NCI-H345 (cell line): ENCODE measurements at regions not wholly inside any gene's neighbourhood (a gene's known extent, or its start where the extent isn't known, plus 50 kb on each side); places are given as distances from the start of the nearest gene placed in this dataset.
"Not testable (repeated sequence)": the region's sequence is repeated elsewhere in the genome, so short reads cannot be mapped to it uniquely, and the experiment has no call there.

Experiments
- DNase-seq: peaks from one replicate; lab custom pipeline; 2025; lab: John Stamatoyannopoulos, UW

DNA sequence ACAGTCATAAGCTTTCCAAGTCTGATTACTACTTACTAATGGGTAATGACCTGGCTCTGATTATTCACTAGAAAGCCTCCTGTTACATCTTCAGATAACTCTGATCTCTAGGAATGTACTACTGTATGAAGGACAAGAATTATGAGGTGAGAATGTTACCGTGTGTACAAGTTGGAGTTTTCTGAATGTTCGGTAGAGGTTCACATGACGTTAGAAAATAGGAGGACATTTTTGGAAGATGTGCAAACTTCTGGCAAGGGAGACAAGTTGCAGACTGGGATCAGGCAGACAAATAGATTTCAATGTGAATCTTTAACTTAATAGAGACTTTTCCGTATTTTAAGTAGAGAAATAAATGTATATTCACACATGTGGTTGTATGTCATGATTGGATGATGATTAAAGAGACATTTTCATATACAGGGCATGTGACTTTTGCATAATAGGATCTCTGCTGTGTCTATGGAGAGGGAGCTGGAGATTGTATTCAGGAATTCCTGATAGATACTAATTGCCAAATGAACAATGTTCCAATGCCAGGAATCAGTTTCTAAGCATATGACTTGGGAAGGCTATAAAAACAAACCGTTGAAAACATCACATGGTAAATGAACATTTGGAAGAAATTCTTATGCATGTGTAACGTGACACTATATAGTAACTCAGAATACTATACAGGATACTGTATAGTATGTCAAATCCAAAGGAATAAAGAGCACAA lies 1695.8 kb upstream of the PIK3C3 start:
- DNase-seq: no peak

DNA sequence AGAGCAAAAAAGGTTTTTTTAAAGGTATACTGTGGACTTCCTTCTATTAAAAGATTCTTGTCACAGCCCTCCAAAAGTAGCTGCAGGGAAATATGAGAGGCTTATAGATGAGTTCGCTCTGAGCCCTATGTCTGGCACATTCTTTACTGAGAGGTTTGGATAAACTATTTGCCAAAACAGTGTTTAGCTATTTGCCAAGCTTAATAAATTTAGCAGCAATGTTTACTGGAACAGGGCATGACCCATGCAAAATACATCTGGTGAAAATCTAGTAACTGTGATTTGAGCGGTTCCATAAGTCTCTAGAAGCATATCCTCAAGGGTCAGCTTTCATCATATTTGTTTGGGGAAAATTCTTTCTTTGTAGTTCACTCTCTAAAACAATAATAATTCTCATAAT lies 1696.7 kb upstream of the PIK3C3 start:
- DNase-seq: no peak

DNA sequence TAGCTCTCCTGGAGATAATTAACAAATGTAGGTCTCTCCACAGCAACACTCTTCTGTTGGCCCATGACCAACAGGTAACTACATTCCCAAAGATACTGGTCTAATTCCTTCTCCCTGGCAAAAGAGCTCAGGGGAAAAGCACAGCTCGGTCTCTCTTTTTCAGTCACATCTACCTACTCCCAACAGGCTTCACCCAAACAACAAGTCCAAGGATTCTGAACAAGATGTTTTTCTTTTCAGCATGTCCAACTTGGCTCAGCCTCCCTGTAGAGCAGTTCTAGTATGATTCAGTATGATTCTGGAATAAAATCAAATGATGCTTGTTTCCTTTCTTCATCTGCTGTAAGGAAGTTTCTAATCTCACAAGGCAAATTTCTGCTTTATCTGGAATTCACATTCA lies 1704.8 kb upstream of the PIK3C3 start:
- DNase-seq: no peak

DNA sequence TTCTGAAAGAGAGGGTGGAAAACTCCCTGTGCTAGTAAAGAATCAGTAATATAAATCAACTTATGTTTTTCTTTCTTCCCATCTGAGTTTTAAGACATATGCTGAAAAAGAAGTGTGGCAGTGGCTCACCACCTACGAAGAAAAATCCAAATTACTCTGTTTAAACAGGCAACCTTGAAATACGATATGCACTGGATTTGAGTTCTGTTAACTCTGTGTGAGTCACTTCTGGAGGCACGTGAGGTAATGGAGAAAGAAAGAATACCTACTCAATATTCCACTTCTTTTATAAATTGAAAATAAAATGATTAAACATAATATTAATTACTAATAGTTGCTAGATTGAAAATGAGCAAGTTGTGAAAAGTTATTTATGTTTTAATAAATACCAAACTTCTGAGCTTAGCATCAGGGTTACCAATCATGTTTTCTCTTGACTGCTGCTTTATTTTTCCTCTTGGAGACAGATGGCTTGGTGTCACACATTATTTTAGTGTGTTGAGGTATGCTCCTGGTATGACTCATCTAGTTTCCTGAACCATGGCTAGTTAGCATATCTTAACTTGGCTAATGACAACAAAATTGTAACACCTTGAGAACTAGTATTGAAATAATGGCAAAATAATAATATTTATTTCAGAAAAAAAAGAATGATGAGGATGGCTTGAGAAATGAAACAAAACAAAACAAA lies 1705.5 kb upstream of the PIK3C3 start:
- DNase-seq: no peak

DNA sequence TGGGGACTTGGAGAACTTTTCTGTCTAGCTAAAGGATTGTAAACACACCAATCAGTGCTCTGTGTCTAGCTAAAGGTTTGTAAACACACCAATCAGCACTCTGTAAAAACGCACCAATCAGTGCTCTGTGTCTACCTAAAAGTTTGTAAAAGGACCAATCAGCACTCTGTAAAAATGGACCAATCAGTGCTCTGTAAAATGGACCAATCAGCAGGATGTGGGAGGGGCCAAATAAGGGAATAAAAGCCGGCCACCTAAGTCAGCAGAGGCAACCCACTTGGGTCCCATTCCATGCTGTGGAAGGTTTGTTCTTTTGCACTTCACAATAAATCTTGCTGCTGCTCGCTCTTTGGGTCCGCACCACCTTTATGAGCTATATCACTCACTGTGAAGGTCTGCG lies 1709.4 kb upstream of the PIK3C3 start:
- DNase-seq: not testable (repeated sequence)

DNA sequence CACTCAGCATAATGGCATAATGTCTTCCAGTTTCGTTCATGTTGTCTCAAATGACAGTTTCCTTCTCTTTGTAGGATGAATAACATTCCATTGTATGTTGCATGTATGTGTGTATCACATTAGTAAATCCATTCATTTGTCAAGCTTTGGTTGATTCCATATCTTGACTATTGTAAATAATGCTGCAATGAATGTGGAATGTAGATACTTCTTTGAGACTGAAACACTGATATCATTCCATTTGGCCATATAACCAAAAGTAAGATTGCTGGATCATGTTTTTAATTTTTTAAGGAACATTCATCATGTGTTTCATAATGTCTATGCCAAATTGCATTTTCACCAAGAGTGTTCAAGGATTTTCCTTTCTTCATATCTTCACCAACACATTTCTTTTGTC lies 1711.4 kb upstream of the PIK3C3 start:
- no peak for DNase-seq

DNA sequence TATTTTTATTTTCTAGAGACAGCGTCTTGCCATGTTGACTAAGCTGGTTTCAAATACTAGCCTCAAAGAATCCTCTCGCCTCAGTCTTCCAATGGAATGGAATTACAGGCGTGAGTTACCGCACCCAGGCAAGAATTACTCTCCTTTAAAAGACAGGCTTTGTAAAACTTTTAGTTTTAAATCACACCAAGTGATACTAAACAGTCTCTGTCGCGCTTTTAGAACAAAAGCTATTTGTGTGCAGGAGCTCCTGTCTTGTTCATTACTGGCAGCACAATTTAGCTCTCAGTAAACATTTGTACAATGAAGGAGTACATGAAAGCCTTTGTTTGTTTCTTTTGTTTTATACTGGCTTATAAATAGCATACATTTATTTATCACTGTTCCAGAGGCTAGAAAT lies 1719.2 kb upstream of the PIK3C3 start:
- DNase-seq: no peak

DNA sequence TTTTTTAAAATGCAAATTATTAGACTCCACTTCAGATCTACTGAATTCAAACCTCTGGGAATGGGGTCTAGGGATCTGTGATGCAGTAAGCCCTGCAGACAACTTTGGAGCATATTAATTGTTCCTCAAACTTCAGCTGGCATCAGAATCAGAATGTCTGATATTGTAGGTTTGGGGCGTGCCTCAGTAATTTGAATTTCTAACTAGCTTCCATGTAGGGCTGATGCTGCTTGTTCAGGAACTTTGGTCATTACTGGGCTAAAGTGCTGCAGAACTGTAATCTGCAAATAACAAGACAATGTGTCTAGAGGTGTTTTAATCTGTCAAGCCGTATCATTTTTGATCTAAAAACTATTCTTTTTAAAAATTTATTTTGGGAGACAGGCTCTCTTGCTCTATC lies 1719.7 kb upstream of the PIK3C3 start:
- no peak for DNase-seq

DNA sequence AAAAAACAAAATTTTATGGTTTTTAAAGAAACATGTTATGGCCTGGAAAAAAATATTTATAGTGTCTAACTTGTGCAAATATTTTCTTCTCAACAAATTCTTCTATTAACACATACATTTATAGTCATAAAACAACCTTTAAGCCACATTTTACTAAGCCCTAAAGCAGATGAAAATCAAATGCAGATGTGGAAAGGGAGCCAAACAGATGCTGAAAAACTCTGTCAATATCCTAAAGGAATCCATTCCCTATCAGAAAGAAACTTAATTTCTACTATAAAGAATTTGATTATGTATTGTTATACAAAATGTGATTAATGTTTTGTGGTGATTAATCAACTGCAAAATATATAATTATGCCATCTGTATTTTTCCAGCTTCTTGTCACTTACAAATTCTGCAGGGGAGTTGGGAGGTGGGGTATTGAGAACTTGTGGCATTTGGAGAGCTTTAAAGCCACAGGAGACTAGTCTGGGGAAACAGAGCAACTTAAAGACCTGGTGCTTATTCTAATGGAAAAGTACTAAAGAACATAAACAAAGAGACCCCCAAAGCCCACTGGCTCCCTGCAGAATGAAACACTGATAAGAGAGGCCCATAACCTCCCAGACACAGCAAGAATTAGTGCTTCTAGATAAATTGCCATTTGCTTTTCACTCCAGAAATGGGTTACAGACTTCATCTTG lies 1721.0 kb upstream of the PIK3C3 start:
- no peak for DNase-seq

DNA sequence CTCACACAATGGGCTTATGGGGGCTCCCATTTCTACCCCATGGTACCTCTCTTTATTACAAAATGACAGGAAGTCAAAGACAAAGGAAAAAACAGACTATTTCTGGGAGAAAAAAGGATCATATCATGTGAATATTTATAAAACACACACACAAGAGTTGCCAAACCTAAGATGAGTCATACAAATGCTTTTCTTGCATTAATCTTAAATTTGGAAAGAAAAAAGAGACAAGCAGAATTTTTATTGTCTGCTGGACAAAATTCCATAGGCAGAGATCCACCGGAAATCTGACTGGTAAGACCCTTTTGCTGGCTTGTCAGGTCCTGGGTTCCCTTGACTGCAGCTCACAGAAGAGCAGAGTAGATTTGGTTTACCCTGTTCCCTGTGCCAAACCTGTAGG lies 1732.3 kb upstream of the PIK3C3 start:
- no peak for DNase-seq

DNA sequence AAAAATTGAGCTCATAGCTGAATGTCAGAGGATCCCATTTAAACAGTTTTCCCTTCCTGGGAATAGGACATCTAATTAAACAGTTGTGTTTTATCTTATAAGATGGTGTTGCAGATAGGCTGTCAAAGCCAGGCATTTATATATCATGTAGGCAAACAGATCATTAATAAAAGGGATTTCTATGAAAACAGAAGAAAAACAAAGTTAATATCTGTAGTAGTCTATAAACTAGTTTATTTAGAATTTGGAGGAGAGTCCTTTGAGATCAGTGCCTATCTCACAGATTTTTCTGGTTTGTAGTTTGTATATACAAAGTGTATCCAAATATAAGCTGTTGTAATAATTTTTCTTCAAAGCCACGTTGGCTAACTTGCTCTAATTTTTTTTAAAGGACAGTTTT lies 1738.2 kb upstream of the PIK3C3 start:
- no peak for DNase-seq

DNA sequence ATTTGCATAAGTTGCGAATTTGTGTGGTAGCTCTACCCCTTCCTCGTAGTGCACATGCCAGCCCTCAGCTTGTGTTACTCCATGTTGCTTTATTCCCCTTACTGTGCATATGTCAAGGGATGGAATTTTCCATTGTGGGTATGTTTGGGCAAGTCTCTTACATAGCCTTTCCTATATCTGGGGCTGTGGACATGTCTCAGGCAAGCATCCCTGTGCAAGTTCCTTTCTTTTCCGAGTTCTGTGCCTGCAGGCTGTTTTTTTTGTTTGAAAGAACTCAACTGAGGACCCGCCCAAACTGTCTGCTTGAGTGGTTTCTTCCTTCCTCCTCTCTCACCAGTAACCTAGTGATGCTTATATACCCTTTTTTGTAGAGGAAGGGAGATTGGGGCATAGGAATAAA lies 1739.1 kb upstream of the PIK3C3 start:
- DNase-seq: no peak

DNA sequence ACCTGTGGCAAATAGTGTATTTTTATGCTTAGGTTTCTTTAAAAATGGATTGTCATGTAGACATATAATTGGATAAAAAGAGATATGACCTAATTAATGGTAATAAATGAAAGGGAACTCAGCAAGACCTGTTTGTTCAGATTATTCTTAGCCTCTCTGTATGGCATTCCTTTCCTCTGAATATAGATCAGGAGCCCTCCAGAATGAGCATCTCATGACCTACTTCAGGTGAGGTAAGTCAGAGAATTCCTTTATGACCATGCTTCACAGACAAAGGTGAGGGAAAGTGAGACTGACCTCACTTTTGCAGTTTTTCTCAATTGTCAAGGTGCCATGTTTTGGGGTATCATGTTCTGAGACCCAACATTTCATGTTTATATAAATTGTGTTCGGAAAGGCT lies 1744.3 kb upstream of the PIK3C3 start:
- DNase-seq: no peak

DNA sequence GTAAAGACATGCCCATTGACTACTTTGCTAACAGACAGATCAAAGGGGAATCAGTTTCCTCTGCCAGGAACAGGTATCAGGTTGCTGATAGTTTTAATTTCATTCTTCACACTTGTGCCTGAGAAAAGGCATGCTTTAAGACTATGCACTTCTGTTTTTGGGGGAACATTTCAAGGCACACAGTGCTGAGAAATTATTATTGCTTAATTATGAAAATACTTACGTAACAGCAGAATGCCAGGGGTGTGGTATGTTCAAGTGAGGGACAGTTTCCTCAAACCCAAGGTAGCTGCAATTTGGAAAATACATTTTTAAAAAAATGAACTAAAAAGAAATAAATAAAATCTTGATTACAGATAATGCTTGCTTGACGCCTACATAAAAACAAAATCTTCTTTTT lies 1746.1 kb upstream of the PIK3C3 start:
- DNase-seq: no peak

DNA sequence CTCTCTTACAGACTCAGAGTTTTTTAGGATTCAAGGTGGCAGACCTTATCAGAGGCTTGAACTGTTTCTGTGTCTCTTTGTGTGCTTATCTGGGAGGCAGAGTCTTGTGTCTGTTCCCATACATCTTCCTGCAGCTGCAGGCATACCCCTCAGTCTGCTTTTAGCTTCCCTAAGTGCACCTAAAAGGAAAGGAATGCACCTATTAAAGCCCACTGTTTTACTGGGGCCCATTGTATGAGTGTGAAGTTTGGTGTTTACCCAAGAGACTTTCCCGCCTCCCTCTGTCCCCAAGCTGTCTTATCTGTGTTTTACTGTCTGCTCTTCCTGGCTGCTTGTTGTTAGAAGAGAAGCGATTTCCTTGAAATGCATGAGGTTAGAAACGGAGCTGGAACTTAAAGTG lies 1757.3 kb upstream of the PIK3C3 start:
- no peak for DNase-seq

DNA sequence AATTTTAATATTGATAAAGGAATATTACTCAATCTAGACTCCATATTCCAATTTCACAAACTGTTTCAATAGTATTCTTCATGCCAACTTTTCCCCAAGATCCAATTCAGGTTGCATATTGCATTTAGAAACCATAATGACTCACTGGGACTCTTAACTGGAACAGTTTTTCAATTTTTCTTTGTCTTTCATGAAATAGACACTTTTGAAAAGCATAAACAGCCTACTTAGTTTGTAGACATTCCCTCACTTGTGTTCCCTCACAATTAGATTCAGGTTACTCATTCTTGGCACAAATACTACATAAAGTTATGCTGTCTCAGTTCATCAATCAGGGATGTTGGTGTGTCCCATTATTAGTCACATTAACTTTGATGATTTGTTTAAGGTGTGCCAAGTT lies 1768.4 kb upstream of the PIK3C3 start:
- no peak for DNase-seq

DNA sequence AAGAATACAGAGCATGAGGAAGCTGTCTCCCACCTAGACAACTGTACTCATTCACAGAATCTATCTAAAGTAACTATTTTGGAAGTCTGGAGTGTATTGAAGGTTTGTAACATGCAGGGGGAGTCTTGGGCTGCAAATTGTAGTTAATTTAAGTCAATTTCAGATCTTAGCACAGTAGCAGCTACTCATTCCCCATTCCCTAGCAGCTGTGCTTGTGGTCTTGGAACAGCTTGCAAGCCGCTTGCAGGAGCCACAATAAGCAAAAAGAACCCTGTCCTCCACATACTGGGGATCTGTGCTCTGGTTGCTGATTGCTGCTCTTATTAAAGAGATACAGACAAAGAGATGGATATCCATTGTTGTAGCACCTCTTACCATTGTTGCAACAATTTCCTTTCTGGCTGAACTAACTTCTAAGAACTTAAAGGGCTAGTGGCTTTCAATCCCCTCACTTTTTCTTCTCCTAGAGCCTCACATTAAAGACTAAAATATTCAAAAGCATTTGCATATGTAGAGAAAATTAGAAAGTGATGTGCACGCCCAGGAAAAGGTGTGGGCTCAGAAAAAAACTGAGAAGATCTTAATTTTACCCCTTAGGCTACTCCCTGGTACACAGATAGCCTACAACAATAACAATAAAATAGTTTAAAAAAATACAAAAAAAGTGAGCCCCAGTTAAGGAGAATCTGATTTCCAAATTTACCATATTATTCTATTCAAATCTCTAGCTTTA lies 1775.1 kb upstream of the PIK3C3 start:
- DNase-seq: no peak

DNA sequence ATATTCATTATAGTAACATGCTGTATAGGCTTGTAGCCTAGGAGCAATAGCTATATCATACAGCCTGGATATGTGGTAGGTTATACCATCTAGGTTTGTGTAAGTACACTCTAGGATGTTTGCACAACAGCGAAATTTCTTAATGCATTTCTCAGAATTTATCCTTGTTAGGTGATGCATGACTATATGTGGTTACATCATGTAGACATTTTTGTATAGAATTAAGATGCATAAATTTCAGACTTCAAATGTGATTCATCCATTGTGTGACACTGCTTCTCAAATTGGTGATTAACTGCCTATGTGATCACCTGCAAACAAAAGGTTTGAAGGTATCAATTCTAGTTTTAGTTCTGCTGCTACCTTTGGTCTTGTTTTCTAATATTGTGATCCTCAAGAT lies 1787.0 kb upstream of the PIK3C3 start:
- DNase-seq: no peak

DNA sequence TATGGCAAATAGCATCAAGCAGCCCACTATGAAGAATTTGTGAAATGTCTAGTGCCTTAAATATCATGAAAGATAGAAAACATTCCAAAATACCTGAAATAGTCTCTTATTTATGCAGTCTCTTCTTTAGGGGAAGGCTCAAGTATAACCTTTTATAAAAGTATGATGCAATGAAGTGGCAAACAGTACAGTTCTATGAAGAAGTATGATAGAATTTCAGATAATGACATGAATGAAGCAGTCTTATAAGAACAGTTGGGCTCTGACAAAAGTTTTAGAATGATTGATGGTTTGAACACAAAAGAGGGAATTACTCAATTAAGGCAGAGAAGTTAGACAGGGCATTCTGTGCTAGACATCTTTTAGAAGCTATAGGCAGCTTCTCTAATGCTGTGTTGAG lies 1791.8 kb upstream of the PIK3C3 start:
- DNase-seq: no peak

DNA sequence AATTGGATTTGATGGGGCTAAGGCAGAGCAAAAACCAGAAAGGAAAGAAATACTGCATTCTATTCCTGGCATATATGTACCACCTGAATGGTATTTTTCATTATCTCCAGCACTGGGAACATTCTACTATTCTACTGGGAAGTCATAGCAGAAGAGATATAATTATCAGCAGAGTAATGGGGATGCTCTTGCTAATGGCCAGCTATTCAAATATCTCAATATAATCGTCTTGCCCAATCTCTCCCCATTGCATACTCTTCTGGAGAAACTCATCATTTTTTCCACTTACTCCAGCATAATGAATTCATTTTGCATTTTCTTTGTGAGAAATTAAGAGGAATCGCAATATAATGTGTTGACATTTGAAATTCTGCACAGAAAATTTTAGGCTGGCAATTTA lies 1794.7 kb upstream of the PIK3C3 start:
- no peak for DNase-seq

DNA sequence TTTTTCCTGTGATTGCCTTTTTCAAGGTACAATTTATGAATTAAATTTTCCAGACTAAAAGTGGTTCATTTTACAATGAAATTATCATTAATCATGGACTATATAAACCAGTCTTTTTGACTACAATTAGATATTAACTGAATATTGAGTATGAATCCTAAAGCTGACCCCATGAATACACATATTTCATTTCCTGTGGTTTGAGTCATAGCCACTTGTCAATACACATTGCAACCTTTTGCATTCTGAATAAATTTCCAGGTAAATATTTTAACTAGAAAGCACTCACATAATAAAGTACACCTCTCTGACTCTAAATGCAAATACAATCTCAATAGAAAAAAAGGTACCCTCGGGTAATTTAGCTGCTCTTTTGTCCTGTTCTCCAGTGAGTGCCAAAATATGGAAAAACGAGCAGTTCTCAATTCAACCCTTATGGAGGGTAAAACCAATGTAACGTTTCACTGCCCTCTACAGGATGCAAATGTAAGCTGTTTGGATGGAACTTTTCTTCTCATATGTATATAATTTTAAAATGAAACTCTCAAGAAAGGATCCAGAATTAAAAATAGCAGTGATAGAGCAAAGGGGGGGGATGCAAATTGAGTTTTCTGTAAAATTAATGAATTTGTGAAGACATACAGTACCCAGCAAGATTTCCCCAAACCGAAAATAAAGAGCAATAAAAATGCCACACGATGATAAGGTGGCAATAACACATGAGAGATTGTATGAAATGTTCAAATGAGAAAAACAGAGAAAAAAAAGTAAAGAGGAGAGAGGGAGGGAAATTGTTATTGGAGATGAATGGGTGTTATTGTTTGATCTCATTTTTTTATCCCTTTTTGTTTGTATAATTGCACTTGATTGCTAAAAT lies 1795.7 kb upstream of the PIK3C3 start:
- DNase-seq: peak; percentile 67

DNA sequence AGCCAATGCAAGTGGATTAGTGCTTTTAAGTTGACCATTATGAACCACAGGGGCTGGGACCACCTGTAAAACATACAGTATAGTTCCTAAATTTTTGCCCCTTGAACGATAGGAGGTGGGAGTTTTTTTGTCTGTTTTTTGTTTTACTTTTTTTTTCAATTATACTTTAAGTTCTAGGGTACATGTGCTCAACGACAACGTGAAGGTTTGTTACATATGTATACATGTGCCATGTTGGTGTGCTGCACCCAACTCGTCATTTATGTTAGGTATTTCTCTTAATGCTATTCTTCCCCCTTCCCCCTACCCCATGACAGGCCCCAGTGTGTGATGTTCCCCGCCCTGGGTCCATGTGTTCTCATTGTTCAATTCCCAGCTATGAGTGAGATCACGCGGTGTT lies 1797.9 kb upstream of the PIK3C3 start:
- no peak for DNase-seq
